Spleen (tissue), 11 donors: ENCODE measurements at regions not wholly inside any gene's neighbourhood (a gene's known extent, or its start where the extent isn't known, plus 50 kb on each side); places are given as distances from the start of the nearest gene placed in this dataset.

Experiments used
- DNase-seq: peaks from one replicate; pipeline ENCODE4 v3.0.0-alpha.2; 2020
- H3K27ac ChIP-seq, 8 donors: fragments of 200-600 bp; sonication (generic) in 7 of 8; 1 replicate in 4 of 8; 2 replicates in 4 of 8; pipeline versions ENCODE4 v1.5.0 to v1.8.0; 2016 to 2021; ENCODE audit warnings: inconsistent platforms in 4 of 8, mild to moderate bottlenecking in 4 of 8, moderate library complexity in 1 of 8
- H3K27me3 ChIP-seq, 7 donors: fragments of 200-600 bp; sonication (generic) in 6 of 7; replicated peaks in 1 of 7; 1 replicate in 4 of 7; 2 replicates in 3 of 7; pipeline versions ENCODE4 v1.5.0 to v1.8.0; 2016 to 2021; ENCODE audit warnings: inconsistent platforms in 3 of 7, mild to moderate bottlenecking in 1 of 7
- H3K36me3 ChIP-seq, 6 donors: fragments of 200-600 bp; sonication (generic) in 5 of 6; 1 replicate in 4 of 6; 2 replicates in 2 of 6; pipeline versions ENCODE4 v1.5.0 to v1.8.0; 2016 to 2021; ENCODE audit warnings: inconsistent platforms in 2 of 6
- H3K4me1 ChIP-seq, 6 donors: fragments of 200-600 bp; sonication (generic) in 5 of 6; 1 replicate in 3 of 6; 2 replicates in 3 of 6; pipeline versions ENCODE4 v1.5.0 to v1.8.0; 2016 to 2021; ENCODE audit warnings: inconsistent platforms in 3 of 6
- H3K4me3 ChIP-seq, 8 donors: fragments of 200-600 bp; sonication (generic) in 7 of 8; 1 replicate in 4 of 8; 2 replicates in 4 of 8; pipeline versions ENCODE4 v1.5.0 to v1.8.0; 2016 to 2021; ENCODE audit warnings: inconsistent platforms in 4 of 8, mild to moderate bottlenecking in 4 of 8, moderate library complexity in 2 of 8
- H3K9me3 ChIP-seq, 8 donors: fragments of 200-600 bp; sonication (generic) in 7 of 8; 1 replicate in 4 of 8; 2 replicates in 4 of 8; pipeline versions ENCODE4 v1.5.0 to v1.8.0; 2016 to 2021; ENCODE audit warnings: inconsistent platforms in 4 of 8
- CTCF ChIP-seq, 11 experiments: fragments of 200-600 bp in 7 of 11; fragments of 450-650 bp in 4 of 11; sonication (generic) in 4 of 11; IDR thresholded peaks in 8 of 11; conservative IDR thresholded peaks in 3 of 11; 1 replicate in 7 of 11; 2 replicates in 4 of 11; pipeline versions ENCODE4 v1.4.0 to v1.8.0; 2016 to 2021; ENCODE audit warnings: antibody characterized with exemption in 11 of 11, inconsistent platforms in 4 of 11, mild to moderate bottlenecking in 1 of 11
- POLR2A ChIP-seq, 3 donors: fragments of 450-650 bp; IDR thresholded peaks; one replicate each; pipeline ENCODE4 v1.5.1; 2017; ENCODE audit warnings: antibody characterized with exemption in 3 of 3, mild to moderate bottlenecking in 1 of 3
- POLR2AphosphoS5 ChIP-seq, 3 donors: sonication (generic); formaldehyde crosslinking; IDR thresholded peaks; one replicate each; pipeline ENCODE4 v1.5.1; 2017; ENCODE audit warnings: antibody characterized with exemption in 3 of 3
- WGBS, 5 donors: extraction: QIAGEN DNeasy Blood & Tissue Kit in 3 of 5; methylation state at CpG; one replicate each; pipeline versions ENCODE4 v1.1.5 to v1.1.7; 2013 to 2018; 5-methylcytosine and 5-hydroxymethylcytosine counted together
- intact Hi-C: fragments of 100-400 bp; cut with DNase I; formaldehyde crosslinking; loops from one replicate; pipeline ENCODE4 v1.15.0; 2023; ENCODE audit warnings: low total_unique reads
- donor health status: healthy with polysubstance abuse.
- donor health status: DM: no; HTN: no; CAD: no; lungs with moderate emphysema.
- donor health status: DM: no; HTN: no; CAD: no.
- donor health status: Bipolar disorder and iron deficiency.
- donor health status: healthy.
- donor health status: DM: no; HTN: no; CAD: no.
- donor health status: DM: yes; HTN: yes; CAD: no.

- intact Hi-C loops: no loop called here
- TF ChIP-seq CTCF (IDR thresholded peaks at IDR 0.05 in 8 of 11, conservative IDR thresholded peaks at IDR 0.05 in 3 of 11) (no peak), POLR2AphosphoS5 (IDR thresholded peaks at IDR 0.05) (peak in 1 of 3 donors; percentile 10), POLR2A (IDR thresholded peaks at IDR 0.05) (no peak)
- DNase-seq: no peak
Observed at GRCh38 chr20:40571639-40572038, 117.4 kb downstream of the MAFB start.

DNA sequence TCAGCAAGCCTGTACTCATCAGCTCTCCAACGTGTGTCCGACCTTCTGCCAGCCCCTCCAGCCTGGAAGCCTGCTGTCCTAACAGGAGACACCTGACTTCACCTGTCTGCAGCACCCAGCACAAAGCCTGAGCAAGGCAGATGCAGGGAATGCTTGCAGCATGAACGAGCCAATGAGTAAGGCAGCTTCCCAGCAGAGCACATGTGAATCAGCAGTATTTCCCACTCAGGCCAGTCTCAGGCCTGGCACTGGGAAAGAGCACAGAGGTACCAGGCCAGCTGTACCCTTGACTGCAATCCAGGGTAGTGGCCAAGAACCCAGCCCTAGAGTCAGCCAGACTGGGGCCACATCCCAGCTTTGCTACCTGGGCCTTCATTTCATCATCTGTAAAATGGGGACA, 120.8 kb downstream of the MAFB start:
- Histone ChIP-seq H3K9me3 (no peaks in the 10 kb centered on the region), H3K27ac (no peak overlapping the region), H3K4me1 (peaks cover 0 to 29% (median 9%) of the 10 kb centered on the region in 6 donors), H3K36me3 (no peaks in the 10 kb centered on the region), H3K27me3 (no peaks in the 10 kb centered on the region), H3K4me3 (no peak overlapping the region)
- no peak for TF ChIP-seq CTCF (IDR thresholded peaks at IDR 0.05 in 8 of 11, conservative IDR thresholded peaks at IDR 0.05 in 3 of 11)
- TF ChIP-seq POLR2A (IDR thresholded peaks at IDR 0.05): no peak
- no peak for TF ChIP-seq POLR2AphosphoS5 (IDR thresholded peaks at IDR 0.05)
- intact Hi-C loops: no loop called here
- 58 to 95% (median 78%) methylated on average over 3 of the region's 3 CpGs for WGBS, 5 donors
- no peak for DNase-seq

More at GRCh38 chr20:40571639-40572038, 117.4 kb downstream of the MAFB start:
- 16 to 35% (median 31%) methylated on average over 1 of the region's 1 CpG for WGBS, 5 donors
- H3K27me3 ChIP-seq: no peaks in the 10 kb centered on the region
- peak overlapping the region in 7 of 8 donors; percentile 36 to 83 (median 72) for H3K27ac ChIP-seq
- peak overlapping the region in 1 of 8 donors; percentile 12 for H3K4me3 ChIP-seq
- H3K36me3 ChIP-seq: no peaks in the 10 kb centered on the region
- no peaks in the 10 kb centered on the region for H3K9me3 ChIP-seq
- peaks cover 0 to 20% (median 9%) of the 10 kb centered on the region in 6 donors for H3K4me1 ChIP-seq

DNA sequence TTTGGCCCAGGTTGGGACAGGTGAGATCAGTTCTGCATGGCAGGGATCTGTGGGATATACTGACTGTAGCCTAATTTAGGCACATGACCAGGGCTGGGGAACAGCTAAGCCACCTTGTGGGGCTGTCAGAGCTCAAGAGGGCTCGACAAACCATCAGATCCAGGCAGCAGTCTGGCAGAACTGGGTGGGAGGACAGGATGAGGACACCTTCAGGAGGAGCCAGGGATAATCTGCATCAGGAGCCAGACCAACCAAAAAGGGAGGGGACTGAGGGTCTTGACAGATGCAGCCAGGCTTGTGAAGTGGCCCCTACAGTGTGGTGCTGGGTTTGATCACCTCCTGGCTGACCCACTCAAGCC, 123.4 kb downstream of the MAFB start:
- Histone ChIP-seq H3K27ac (no peak overlapping the region), H3K9me3 (no peaks in the 10 kb centered on the region), H3K4me3 (no peak overlapping the region), H3K27me3 (no peaks in the 10 kb centered on the region), H3K4me1 (peaks cover 0 to 15% (median 1%) of the 10 kb centered on the region in 6 donors), H3K36me3 (no peaks in the 10 kb centered on the region)
- intact Hi-C loops: no loop called here
- TF ChIP-seq CTCF (IDR thresholded peaks at IDR 0.05 in 8 of 11, conservative IDR thresholded peaks at IDR 0.05 in 3 of 11) (no peak), POLR2A (IDR thresholded peaks at IDR 0.05) (no peak), POLR2AphosphoS5 (IDR thresholded peaks at IDR 0.05) (no peak)
- WGBS, 5 donors: 71 to 86% (median 73%) methylated on average over 1 of the region's 1 CpG
- no peak for DNase-seq

DNA sequence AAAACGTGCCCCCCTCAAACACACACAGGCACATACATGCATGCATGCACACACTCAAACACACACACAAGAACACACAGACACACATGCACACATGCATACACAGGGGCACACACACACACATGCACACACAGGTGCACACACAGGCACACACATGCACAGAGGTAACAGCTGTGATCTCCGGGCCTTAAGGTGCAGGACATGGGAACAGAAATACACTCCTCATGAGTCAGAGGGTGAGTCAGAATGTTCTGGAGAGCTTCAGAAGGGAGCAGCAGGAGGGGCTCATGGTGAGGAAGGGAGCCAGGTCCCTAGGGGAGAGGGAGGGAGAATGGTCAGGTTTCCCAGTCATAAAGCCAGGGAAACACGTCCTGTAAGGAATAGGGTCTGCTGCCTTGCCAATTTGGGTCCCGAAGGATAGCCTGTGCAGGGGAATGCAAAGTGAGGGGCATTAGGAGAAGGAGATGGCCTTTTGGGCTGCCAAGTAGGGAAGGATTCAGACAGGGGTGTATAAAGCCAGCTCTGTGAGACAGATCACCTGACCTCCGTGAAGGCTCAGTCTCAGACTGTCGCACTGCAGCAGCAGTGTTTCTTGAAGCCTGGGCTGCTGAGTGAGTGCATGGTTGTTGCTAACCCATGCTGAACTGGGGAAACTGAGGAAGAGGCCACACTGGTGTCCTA, 123.9 kb downstream of the MAFB start:
- intact Hi-C loops: no loop called here
- no peaks in the 10 kb centered on the region for H3K36me3 ChIP-seq
- no peaks in the 10 kb centered on the region for H3K9me3 ChIP-seq
- DNase-seq: no peak
- H3K27ac ChIP-seq: no peak overlapping the region
- H3K4me1 ChIP-seq: peaks cover 0 to 15% (median 1%) of the 10 kb centered on the region in 6 donors
- no peak overlapping the region for H3K4me3 ChIP-seq
- 86 to 89% (median 87%) methylated on average over 6 of the region's 6 CpGs for WGBS, 5 donors
- no peak for TF ChIP-seq CTCF (IDR thresholded peaks at IDR 0.05 in 8 of 11, conservative IDR thresholded peaks at IDR 0.05 in 3 of 11)
- TF ChIP-seq POLR2AphosphoS5 (IDR thresholded peaks at IDR 0.05): no peak
- no peak for TF ChIP-seq POLR2A (IDR thresholded peaks at IDR 0.05)
- no peaks in the 10 kb centered on the region for H3K27me3 ChIP-seq
